ENCODE measurements at regions not wholly inside any gene's neighbourhood (a gene's known extent, or its start where the extent isn't known, plus 50 kb on each side); places are given as distances from the start of the nearest gene placed in this dataset.
A peak's percentile ranks its signal among the peaks of the same experiment; 100 is the strongest.

GRCh38 chr15:70488941-70489848, 274.2 kb downstream of the UACA start:
- no peak for DNase-seq

- peak; percentile 67 for DNase-seq
Observed at GRCh38 chr15:70488002-70488605, 275.3 kb downstream of the UACA start.

- no peak for DNase-seq
Observed at GRCh38 chr15:70487387-70487740, 276.0 kb downstream of the UACA start.

GRCh38 chr15:70486451-70487386, 276.6 kb downstream of the UACA start:
- DNase-seq, result no peak

DNA sequence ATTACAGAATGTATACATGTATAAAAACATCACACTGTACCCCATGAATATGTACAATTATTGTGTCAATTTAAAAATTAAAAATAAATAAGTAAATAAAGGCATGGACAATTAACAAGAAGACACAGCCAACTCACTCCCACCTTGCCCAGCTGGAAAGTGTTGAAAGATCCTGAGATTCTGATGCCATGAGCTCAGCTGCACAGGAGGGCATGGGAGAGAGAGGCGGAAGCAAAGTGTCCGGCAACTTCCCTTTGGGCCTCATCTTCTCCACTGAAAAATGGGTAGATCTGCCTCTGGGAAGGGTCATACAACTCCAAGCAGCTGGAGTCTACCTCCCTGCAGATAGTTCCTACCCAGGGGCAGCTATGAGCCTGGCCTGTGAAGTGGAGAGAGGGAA, 277.3 kb downstream of the UACA start:
- DNase-seq, result no peak

- DNase-seq, result no peak
Observed at GRCh38 chr15:70484993-70485392, 278.4 kb downstream of the UACA start.

DNA sequence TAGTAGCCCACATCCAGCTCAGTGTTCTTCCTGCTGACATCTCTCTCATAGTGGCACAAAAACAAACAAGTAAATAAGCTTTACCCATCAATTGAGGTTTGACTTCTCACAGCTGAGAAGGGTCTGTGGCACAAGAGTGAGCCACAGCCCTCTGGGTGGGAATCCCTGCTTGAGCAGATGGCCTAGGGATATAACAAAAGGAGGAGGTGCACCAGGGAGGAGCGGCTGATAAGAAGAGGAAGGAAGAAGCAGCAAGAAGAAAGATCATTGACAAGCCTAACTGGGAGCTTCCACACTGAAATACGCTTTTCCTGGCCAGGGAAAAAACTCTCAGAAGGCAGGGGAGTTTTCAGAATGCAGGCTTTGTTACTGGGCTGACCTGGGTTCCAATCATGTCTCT, 279.8 kb downstream of the UACA start:
- no peak for DNase-seq

- DNase-seq, result peak; percentile 50
Observed at GRCh38 chr15:70480196-70480856, 283.0 kb downstream of the UACA start.

DNA sequence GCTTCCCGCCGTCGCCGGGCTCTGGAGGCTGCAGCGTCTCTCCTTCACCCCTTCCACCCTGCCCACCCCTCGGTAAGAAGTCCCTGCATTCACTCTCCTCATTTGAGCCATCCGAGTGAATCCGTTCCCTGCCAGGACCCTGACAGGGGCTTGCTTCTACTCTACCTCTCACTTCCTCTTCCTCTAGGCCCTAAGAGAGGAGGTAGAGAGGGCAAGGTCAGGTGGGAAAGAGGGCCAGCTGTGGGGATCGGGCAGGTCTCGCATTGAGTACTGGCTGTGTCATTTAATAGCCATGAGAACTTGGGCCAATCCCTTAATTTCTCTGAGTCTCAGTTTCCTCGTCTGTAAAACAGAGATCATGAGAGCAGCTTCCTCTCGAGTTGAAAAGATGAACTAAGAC, 283.6 kb downstream of the UACA start:
- no peak for DNase-seq

DNA sequence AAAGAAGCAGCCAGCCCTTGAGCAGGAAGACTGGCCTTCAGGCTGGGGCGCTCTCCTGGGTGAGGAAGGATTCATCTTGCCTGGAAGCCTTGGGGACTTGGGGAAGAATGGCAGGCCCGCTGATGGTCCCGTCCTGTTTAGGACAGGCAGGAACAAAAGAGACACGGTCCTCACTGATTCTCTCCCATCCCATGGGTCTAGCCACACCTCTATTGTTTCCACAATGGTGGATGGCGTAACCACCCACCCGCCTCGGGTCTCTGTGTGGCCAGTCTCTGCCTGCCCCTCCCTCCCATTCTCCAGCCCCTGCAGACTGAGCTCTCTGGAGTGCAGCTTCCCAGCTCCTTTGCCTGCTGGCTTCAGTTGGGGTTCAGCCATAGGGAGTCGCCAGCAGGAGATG, 284.3 kb downstream of the UACA start:
- no peak for DNase-seq

DNA sequence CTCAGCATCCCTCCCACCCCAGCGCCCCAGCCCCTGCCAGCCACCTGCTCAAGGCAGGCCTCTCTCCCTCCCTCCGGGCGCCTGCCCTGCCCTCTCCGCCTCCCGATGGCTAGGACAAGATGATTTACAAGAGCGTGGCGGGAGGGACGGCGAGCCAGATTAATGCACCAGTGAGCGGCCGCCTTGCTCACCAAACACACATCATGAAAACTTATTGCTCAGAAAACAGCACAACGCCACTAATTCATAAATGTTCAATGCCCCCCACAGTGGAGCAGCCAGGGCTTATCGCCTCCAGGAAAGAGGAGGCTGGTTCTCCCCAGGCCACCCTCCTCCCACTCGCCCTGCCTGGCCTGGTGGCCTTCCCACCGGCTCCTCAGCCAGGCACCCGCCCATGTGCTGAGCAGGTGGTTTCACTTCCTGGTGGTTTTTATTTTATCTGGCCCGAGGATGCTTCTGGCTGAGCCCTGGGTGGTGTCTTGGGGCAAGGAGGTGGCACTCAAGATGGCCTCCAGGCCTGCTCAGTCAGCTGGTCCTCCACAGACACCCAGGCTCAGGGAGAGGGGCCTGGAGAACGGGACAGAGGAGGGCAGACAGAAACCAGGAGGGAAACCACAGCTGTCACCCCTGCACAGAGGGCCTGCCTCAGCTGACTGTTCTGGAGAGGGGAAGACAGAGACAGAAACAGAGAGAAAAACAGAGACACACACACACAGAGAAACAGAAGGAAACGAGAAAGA, 284.9 kb downstream of the UACA start:
- no peak for DNase-seq

- no peak for DNase-seq
Observed at GRCh38 chr15:70477750-70478250, 285.6 kb downstream of the UACA start.

DNA sequence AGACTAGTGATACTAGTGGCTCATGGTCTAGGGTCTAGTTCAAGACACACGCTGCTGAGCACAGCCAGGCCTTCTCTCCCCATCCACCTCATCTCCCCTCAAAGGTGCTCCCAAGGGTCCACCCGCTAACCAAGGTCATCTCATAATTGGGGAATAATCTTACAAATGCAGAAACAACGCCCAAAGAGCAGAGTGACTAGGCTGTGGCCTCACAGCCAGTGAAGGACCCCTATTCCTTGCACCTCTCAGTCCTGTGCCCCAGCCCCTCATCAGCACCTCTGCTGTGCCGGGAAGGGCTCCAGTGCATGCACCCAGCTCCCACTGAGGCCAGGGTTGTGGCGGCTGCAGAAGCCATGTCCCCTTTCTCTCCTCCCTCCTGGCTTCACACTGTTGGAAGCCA, 286.9 kb downstream of the UACA start:
- DNase-seq, result no peak

- DNase-seq, result no peak
Observed at GRCh38 chr15:70475921-70476320, 287.4 kb downstream of the UACA start.

DNA sequence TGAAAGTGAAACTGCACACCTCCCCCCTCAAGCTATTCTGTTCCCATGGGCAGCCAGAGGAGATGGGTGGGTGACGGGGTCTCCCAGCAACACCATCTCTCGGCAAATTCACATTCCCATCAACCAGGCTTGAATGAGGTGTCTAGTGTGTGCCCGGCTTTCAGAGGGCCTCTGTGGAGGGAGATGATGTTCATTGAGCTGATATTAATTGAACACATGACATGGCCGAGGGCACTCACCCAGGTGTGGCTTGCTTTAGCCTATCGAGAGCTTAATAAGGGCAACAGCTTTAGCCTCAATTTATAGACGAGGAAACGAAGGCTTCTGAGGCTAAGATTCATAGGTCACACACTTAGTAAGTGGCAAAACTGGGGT, 288.0 kb downstream of the UACA start:
- DNase-seq, result no peak

GRCh38 chr15:70474471-70475406, 288.6 kb downstream of the UACA start:
- DNase-seq, result no peak

DNA sequence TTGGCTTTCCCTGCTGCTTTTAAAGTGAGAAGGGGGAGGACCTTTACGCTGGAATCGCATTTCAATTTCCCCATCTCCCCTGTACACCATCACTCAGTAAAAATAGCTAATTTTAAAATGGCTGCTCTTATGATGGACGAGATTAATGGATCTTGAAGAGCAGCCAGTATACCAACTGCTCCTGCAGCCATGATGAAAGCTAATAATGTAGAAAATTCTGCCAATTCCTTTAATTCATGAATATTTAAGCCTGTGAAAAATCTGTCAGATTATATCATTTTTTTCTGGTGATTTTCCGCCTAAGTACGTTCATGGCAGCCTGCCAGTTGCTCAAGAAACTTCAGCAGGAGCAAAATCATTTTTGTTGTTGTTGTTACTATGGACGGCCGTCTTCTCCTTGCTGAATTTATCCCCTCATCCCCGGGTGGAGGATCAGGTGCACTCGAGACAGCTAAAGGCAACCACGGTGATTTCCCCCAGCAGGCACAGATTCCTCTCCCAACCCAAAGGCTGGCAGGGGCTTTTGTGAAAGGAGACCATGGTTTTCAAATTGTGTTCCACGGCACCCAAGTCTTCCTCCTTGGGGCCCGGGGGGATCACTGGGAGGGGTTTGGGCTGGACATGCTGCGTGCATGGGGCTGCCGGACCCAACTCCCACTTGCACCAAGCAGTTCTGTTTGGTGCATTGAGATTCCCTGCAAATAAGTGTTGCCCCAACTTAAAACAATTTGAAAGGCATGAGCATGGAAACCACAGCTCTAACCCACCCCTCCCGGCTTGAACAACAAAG, 289.6 kb downstream of the UACA start:
- no peak for DNase-seq

- DNase-seq, result no peak
Observed at GRCh38 chr15:70471517-70471916, 291.8 kb downstream of the UACA start.

- DNase-seq, result no peak
Observed at GRCh38 chr15:70470556-70471191, 292.7 kb downstream of the UACA start.

Data from T-helper 9 cell (primary cell).